Inflammatory macrophage (primary cell): ENCODE measurements at regions not wholly inside any gene's neighbourhood (a gene's known extent, or its start where the extent isn't known, plus 50 kb on each side); places are given as distances from the start of the nearest gene placed in this dataset.

Experiments used
- DNase-seq, 2 donors: peaks; one replicate each; pipeline ENCODE4 v3.0.0-alpha.2; 2020 to 2022

- no peak for DNase-seq
Observed at GRCh38 chr10:88131511-88132139, 268.2 kb downstream of the PTEN start.

GRCh38 chr10:88136712-88137111 is 273.3 kb downstream of the PTEN start:
- no peak for DNase-seq

- no peak for DNase-seq
Observed at GRCh38 chr10:88138319-88138848, 275.0 kb downstream of the PTEN start.

- DNase-seq = no peak
Observed at GRCh38 chr10:88147000-88147798, 283.8 kb downstream of the PTEN start.

GRCh38 chr10:88149906-88150305 is 286.5 kb downstream of the PTEN start:
- no peak for DNase-seq

GRCh38 chr10:88150339-88150738 is 286.9 kb downstream of the PTEN start:
- peak in 1 of 2 donors; percentile 15 for DNase-seq

GRCh38 chr10:88152728-88153133 is 289.3 kb downstream of the PTEN start:
- DNase-seq = peak; percentile 20 to 51

- no peak for DNase-seq
Observed at GRCh38 chr10:88154596-88155250, 291.3 kb downstream of the PTEN start.

GRCh38 chr10:88156341-88156740 is 292.9 kb downstream of the PTEN start:
- no peak for DNase-seq

- peak; percentile 32 to 49 for DNase-seq
Observed at GRCh38 chr10:88157981-88158465, 294.6 kb downstream of the PTEN start.

GRCh38 chr10:88158526-88159122 is 295.2 kb downstream of the PTEN start:
- DNase-seq = no peak

- DNase-seq = peak in 1 of 2 donors; percentile 29
Observed at GRCh38 chr10:88159127-88159829, 295.9 kb downstream of the PTEN start.

GRCh38 chr10:88161070-88161469 is 297.6 kb downstream of the PTEN start:
- no peak for DNase-seq

GRCh38 chr10:88161756-88162155 is 298.3 kb downstream of the PTEN start:
- no peak for DNase-seq

GRCh38 chr10:88162852-88163251 is 299.4 kb downstream of the PTEN start:
- DNase-seq = peak; percentile 20 to 35

GRCh38 chr10:88163572-88163971 is 300.1 kb downstream of the PTEN start:
- no peak for DNase-seq

GRCh38 chr10:88164471-88164870 is 301.0 kb downstream of the PTEN start:
- no peak for DNase-seq

- DNase-seq = no peak
Observed at GRCh38 chr10:88165849-88166271, 302.4 kb downstream of the PTEN start.

- DNase-seq = no peak
Observed at GRCh38 chr10:88168171-88169036, 305.0 kb downstream of the PTEN start.

GRCh38 chr10:88169037-88169319 is 305.6 kb downstream of the PTEN start:
- DNase-seq = no peak

- DNase-seq = no peak
Observed at GRCh38 chr10:88170628-88171027, 307.2 kb downstream of the PTEN start.
